GM19023 (cell line): ENCODE measurements at regions not wholly inside any gene's neighbourhood (a gene's known extent, or its start where the extent isn't known, plus 50 kb on each side); places are given as distances from the start of the nearest gene placed in this dataset.
A peak's percentile ranks its signal among the peaks of the same experiment; 100 is the strongest.

Experiments
- ATAC-seq: cut with Tn5 transposase; IDR thresholded peaks from one replicate; pipeline ENCODE4 v1.9.1; 2021; ENCODE audit warnings: mild to moderate bottlenecking, moderate library complexity; ENCODE audit not compliant: unreplicated experiment

- ATAC-seq = no peak
These were observed 152.4 kb upstream of the ADO start for GRCh38 chr10:62652114-62652513.

GRCh38 chr10:62652564-62652963 is 152.0 kb upstream of the ADO start:
- ATAC-seq = no peak

DNA sequence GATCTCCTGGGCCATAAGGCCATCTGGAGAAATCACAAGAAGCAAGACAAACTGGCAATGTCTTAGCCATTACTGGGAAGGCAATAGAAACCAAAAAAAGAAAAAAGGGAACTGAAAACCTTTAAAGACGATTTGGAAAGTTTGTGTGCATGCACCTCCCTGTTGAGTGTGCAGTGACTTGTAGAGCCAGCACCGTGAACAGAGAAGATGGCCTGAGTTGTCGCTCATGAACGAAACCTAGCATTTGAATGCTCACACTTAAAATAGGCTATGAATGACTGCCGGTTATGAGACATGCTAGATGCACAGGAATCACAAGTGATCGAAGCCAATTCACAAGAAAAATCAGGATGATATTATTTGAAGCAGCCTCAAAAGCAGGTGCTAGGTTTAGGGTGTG is 151.3 kb upstream of the ADO start:
- ATAC-seq = peak; percentile 75

DNA sequence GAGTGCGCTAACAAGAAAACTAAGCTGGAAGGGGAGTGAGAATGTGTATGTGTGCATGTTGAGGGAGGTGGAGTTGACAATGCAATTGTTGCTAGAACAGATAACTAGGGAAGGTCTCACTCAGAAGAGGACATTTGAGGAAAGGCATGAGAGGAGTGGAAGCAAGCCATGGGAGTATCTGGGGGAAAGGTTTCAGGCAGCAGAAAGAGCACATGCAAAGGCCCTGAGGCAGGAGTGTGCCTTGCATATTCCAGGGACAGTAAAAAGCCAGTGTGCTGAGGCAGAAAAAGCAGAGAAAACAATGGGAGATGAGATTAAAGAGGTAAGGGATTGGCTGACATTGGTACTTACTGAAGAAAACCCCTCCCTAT is 149.6 kb upstream of the ADO start:
- ATAC-seq = no peak

GRCh38 chr10:62655337-62655994 is 149.1 kb upstream of the ADO start:
- peak; percentile 86 for ATAC-seq

- ATAC-seq = no peak
These were observed 147.2 kb upstream of the ADO start for GRCh38 chr10:62657244-62657835.

DNA sequence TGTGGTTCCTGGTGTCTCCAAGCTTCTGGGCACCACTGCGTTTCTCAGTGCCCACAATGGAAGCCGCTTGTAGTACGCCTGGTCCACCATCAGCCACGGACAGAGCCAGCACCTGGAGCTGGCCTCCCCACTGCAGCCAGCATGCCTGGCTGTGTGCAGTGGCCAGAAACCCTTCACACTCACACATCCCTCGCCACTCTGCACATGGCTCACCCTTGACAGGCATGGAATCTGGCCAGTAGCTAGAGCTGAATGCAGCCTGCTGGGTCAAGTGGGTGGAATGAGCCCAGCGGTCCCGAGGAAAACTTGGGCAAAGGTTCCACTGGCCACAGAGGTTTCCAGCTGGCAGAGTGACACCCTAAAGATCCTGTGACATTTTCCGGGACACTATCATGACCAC is 146.0 kb upstream of the ADO start:
- ATAC-seq = no peak

- ATAC-seq = no peak
These were observed 143.4 kb upstream of the ADO start for GRCh38 chr10:62661143-62661542.

DNA sequence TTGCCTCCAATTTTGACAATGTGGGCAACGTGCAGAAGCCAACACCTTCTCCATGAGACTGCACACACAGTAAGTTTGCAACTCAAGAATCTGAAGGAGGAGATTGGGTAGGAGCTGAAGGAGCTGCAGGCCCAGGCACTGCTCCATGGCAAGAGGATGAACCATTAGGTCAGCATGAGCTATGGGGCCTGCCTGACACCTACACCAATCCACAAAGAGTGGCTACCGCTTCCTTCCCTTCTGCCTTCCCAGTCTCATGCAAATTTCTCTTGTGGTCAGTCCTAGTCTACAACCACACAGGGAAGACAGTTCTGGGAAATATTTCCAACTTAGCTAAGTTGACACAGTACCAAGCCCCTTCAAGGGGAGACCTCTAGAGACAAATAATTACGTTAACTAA is 142.0 kb upstream of the ADO start:
- ATAC-seq = no peak

DNA sequence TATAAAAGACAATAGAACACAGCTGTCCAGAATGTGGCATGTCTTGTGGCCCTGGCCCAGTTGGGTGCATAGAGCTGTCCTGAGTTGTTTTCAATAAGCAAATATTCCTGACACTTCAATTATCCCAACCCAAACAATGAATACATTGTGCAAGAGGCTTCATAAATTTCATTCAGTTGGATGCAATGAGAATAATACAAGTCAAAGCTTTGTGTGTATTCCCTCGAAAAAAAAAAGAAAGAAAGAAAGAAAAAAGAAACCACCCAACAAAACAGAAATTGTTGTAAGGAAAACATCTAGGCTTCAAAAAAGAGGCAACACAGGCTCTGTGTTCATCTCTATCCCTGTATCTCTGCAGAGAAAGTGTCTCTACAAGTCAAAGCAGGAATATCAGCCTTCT is 138.7 kb upstream of the ADO start:
- ATAC-seq = no peak

GRCh38 chr10:62666275-62666674 is 138.2 kb upstream of the ADO start:
- ATAC-seq = no peak

- no peak for ATAC-seq
These were observed 135.2 kb upstream of the ADO start for GRCh38 chr10:62669341-62669740.

- ATAC-seq = no peak
These were observed 133.4 kb upstream of the ADO start for GRCh38 chr10:62671104-62671503.

DNA sequence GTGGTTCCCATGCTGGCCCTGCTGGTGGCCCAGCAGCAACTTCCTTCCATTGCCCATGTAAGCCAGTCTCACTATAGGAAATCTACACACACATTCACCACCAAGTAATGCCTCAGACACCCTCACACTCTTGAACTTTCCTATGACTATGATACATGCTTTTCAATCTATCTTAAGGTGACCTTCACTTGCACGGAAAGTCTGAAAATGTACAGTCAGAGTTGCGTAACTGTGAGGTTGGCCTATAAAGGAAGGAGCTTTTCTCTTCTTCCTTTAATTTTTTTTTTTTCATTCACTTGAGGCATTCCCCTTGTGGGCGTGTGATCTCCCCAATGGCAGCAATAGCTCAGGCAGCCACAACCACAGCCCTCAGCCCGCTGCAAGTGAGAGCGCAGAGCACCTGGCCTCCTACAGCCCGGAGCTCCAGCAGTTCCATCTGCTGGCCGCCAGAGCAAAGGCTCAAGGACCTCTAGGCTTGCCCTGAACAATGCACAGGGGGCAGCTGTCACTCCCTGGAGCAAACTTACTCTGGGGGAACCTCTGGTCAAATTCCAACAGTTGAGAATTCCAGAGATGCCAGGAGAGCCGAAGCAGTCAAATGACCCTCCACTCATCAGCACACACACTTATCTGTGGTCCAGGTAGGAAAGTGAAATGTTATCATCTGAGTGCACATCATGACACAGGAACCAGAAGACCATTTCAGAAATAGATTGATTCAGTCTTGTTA is 123.1 kb upstream of the ADO start:
- peak; percentile 99 for ATAC-seq

DNA sequence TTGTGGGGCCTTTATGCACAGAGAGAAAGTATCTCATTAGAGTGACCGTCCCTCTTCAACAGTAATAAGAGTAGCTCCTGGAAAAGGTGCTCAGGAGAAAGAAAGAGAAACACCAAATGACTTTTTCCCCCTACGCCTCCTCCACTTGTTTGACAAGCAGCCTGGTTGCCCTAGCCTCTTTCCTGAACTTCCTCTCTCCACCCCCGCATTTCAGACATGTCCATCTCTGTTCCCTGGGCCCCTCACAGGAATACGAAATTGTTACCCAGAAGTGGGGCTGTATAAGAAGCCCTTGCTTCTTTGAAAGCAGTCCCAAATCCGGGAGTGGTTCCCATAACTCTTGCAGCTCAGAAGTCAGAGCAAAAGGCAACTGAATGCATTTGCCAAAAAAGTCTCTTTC is 119.6 kb upstream of the ADO start:
- no peak for ATAC-seq

- no peak for ATAC-seq
These were observed 117.2 kb upstream of the ADO start for GRCh38 chr10:62687230-62687748.

DNA sequence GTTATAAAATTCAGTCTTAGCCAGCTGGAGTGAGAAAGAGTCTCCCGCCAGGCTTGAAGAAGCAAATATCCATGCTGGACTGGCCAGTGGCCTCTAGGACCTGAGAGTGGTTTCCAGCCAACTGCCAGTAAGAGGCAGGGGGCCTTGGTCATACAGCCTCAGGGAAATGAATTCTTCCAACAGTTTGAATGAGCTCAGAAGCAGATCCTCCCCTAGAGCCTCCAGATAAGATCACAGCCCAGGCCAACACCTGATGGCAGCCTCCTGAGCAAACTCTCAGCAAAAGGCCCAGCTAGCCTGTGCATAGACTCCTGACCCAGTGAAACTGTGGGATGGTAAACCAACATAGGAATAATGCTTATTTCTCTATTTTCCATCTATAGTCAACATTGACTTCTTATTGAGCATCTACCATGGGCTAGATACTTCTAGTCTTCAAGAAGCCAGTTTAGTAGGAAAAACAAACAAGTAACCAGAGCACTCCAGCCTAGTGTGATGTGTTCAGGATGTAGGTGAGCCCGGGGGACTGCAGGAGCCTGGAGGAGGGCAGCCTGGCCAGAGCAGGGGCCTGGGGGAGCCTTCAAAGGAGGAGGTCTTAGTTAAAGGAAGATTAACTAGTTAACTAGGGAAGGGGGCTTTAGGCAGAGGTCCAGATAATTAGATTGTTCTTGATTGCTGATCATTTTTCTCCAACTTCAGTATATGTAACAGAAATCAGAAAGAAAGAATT is 115.4 kb upstream of the ADO start:
- ATAC-seq = no peak

GRCh38 chr10:62689712-62690111 is 114.8 kb upstream of the ADO start:
- no peak for ATAC-seq

GRCh38 chr10:62690703-62691102 is 113.8 kb upstream of the ADO start:
- no peak for ATAC-seq

DNA sequence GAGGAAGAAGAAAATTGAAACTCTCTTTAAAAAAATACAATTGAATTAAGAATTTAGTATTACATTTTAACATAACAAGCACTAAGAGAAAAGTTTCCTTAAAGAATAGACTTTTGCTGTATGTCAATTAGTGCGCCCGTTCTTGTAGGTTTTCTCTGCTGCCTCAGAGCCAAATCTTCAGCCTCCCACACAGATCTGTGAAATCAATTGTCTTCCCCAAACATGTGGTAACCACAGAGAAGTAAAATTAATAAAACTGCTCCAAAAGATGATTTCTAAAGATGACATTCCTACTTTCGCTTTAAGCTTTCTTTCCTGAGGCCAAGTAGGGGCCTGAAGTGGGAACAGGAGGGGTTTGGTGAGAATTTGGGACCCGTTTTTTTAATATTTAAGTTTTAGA is 113.2 kb upstream of the ADO start:
- ATAC-seq = no peak

DNA sequence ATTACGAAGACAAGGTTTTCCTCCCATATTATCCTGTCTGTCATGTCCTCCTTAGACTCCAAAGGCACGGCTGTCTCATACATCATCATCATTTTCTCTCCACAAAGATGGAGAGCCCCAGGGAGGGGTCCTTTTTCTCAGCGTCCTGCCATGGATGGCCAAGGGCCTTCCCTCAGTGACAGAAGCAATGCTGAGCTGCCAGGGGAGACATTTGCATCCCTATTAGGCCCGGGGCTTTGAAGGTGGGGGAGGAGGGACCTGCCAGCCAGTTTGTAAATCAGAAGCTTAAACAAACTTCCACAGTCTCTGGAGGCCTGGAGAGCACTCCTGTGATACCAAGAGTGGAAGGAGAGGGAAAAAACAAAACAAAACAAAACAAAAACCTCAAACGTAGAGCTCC is 112.4 kb upstream of the ADO start:
- ATAC-seq = no peak

DNA sequence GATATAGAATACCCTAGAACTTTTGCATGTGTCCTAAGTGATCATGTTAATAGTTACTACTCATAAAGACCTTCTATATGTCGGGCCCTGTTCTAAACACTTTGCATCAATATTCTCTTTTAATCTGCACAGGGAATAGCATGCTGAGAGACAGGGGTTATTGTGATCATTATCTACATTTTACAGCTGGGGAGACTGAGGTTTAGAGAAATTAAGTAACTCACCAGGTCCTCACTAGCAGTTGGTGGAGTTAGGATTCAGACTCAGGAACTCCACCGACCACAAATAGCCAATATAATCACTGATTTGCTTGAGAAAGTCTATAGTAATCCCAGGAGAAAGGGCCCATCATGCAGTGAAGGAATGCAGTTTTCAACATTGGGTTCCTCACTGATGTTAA is 111.2 kb upstream of the ADO start:
- ATAC-seq = no peak
